ENCODE measurements at regions not wholly inside any gene's neighbourhood (a gene's known extent, or its start where the extent isn't known, plus 50 kb on each side); places are given as distances from the start of the nearest gene placed in this dataset.

- no peak for TF ChIP-seq EP300 (IDR thresholded peaks at IDR 0.05)
- TF ChIP-seq CTCF (IDR thresholded peaks at IDR 0.05): no peak
Observed at GRCh38 chr7:25632616-25633015, 404.3 kb upstream of the NPVF start.
